ENCODE measurements at regions not wholly inside any gene's neighbourhood (a gene's known extent, or its start where the extent isn't known, plus 50 kb on each side); places are given as distances from the start of the nearest gene placed in this dataset.

- no peak for TF ChIP-seq CHD7 (IDR thresholded peaks at IDR 0.05; ENCODE audit: insufficient replicate concordance, low read length)
- TF ChIP-seq ZNF274 (IDR thresholded peaks at IDR 0.05; ENCODE audit: borderline replicate concordance, extremely low read depth, low read length) = no peak
- no peak for TF ChIP-seq USF2 (IDR thresholded peaks at IDR 0.05; ENCODE audit: low read length)
- no peak for TF ChIP-seq KDM4A (IDR thresholded peaks at IDR 0.05; ENCODE audit: low read depth, low read length, severe bottlenecking)
- TF ChIP-seq SAP30 (IDR thresholded peaks at IDR 0.05; ENCODE audit: insufficient read depth, insufficient replicate concordance, low read length) = no peak
- TF ChIP-seq TEAD4 (IDR thresholded peaks at IDR 0.05; ENCODE audit: low read depth, low read length) = no peak
- TF ChIP-seq, protein P1, sequence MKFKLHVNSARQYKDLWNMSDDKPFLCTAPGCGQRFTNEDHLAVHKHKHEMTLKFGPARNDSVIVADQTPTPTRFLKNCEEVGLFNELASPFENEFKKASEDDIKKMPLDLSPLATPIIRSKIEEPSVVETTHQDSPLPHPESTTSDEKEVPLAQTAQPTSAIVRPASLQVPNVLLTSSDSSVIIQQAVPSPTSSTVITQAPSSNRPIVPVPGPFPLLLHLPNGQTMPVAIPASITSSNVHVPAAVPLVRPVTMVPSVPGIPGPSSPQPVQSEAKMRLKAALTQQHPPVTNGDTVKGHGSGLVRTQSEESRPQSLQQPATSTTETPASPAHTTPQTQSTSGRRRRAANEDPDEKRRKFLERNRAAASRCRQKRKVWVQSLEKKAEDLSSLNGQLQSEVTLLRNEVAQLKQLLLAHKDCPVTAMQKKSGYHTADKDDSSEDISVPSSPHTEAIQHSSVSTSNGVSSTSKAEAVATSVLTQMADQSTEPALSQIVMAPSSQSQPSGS (IDR thresholded peaks at IDR 0.05; ENCODE audit: low read length) = no peak
- no peak for TF ChIP-seq SUZ12 (IDR thresholded peaks at IDR 0.05; ENCODE audit: low read length)
- TF ChIP-seq FOSL1 (IDR thresholded peaks at IDR 0.05; ENCODE audit: insufficient read depth, low read depth, low read length) = no peak
Observed at GRCh38 chr2:37453027-37453426, 108.6 kb downstream of the QPCT start (continued).

All from H1 (cell line).